GM21360 (cell line): ENCODE measurements at regions not wholly inside any gene's neighbourhood (a gene's known extent, or its start where the extent isn't known, plus 50 kb on each side); places are given as distances from the start of the nearest gene placed in this dataset.

Experiments
- ATAC-seq: cut with Tn5 transposase; IDR thresholded peaks from one replicate; pipeline ENCODE4 v1.9.1; 2021; ENCODE audit warnings: mild to moderate bottlenecking, moderate library complexity; ENCODE audit not compliant: unreplicated experiment

GRCh38 chr12:67425394-67425793 is 156.2 kb downstream of the CAND1 start:
- ATAC-seq: no peak

GRCh38 chr12:67426067-67426466 is 156.9 kb downstream of the CAND1 start:
- no peak for ATAC-seq

- no peak for ATAC-seq
Observed at GRCh38 chr12:67427336-67427735, 158.2 kb downstream of the CAND1 start.

- no peak for ATAC-seq
Observed at GRCh38 chr12:67428431-67428830, 159.3 kb downstream of the CAND1 start.

- ATAC-seq: no peak
Observed at GRCh38 chr12:67430708-67431335, 161.7 kb downstream of the CAND1 start.

GRCh38 chr12:67431411-67432020 is 162.4 kb downstream of the CAND1 start:
- ATAC-seq: no peak

GRCh38 chr12:67433385-67434175 is 164.4 kb downstream of the CAND1 start:
- ATAC-seq: peak; percentile 64

- ATAC-seq: no peak
Observed at GRCh38 chr12:67434671-67435370, 165.7 kb downstream of the CAND1 start.

- no peak for ATAC-seq
Observed at GRCh38 chr12:67436230-67436629, 167.1 kb downstream of the CAND1 start.

- no peak for ATAC-seq
Observed at GRCh38 chr12:67437011-67437410, 167.9 kb downstream of the CAND1 start.

- no peak for ATAC-seq
Observed at GRCh38 chr12:67439611-67440010, 170.5 kb downstream of the CAND1 start.

- peak; percentile 81 for ATAC-seq
Observed at GRCh38 chr12:67441736-67442346, 172.7 kb downstream of the CAND1 start.

GRCh38 chr12:67442347-67442841 is 173.2 kb downstream of the CAND1 start:
- ATAC-seq: no peak

GRCh38 chr12:67442896-67443295 is 173.7 kb downstream of the CAND1 start:
- ATAC-seq: no peak

- ATAC-seq: no peak
Observed at GRCh38 chr12:67444542-67444941, 175.4 kb downstream of the CAND1 start.

GRCh38 chr12:67446716-67447115 is 177.6 kb downstream of the CAND1 start:
- no peak for ATAC-seq

- ATAC-seq: no peak
Observed at GRCh38 chr12:67447180-67447579, 178.0 kb downstream of the CAND1 start.

GRCh38 chr12:67449591-67450052 is 180.5 kb downstream of the CAND1 start:
- ATAC-seq: peak; percentile 67

- ATAC-seq: no peak
Observed at GRCh38 chr12:67450441-67450840, 181.3 kb downstream of the CAND1 start.

GRCh38 chr12:67451206-67451605 is 182.0 kb downstream of the CAND1 start:
- ATAC-seq: no peak
